Endodermal cell (in vitro differentiated cells): ENCODE measurements at regions not wholly inside any gene's neighbourhood (a gene's known extent, or its start where the extent isn't known, plus 50 kb on each side); places are given as distances from the start of the nearest gene placed in this dataset.

Experiments used
- DNase-seq: peaks from one replicate; pipeline ENCODE4 v3.0.0-alpha.2; 2017
- H3K27ac ChIP-seq: 2 replicates; pipeline ENCODE4 v1.5.1; 2013; ENCODE audit warnings: mild to moderate bottlenecking, low read depth, low read length, moderate library complexity
- H3K27me3 ChIP-seq: 2 replicates; pipeline ENCODE4 v1.6.1; 2013; ENCODE audit warnings: mild to moderate bottlenecking, low read length, moderate library complexity; ENCODE audit not compliant: insufficient read depth, control insufficient read depth, poor library complexity, severe bottlenecking
- H3K36me3 ChIP-seq: 2 replicates; pipeline ENCODE4 v1.7.0; 2013; ENCODE audit warnings: mild to moderate bottlenecking, low read length, moderate library complexity; ENCODE audit not compliant: control insufficient read depth, insufficient read depth
- H3K4me1 ChIP-seq: one replicate; pipeline ENCODE4 v1.7.0; 2013; ENCODE audit warnings: low read length; ENCODE audit not compliant: control insufficient read depth, insufficient read depth
- H3K4me3 ChIP-seq: 2 replicates; pipeline ENCODE4 v1.5.1; 2013; ENCODE audit warnings: mild to moderate bottlenecking, low read length, moderate library complexity
- H3K9ac ChIP-seq: 2 replicates; pipeline ENCODE4 v1.6.1; 2013; ENCODE audit warnings: mild to moderate bottlenecking, low read length, moderate library complexity; ENCODE audit not compliant: poor library complexity, severe bottlenecking; ENCODE audit errors: extremely low read depth
- H3K9me3 ChIP-seq: 2 replicates; pipeline ENCODE4 v1.6.1; 2013; ENCODE audit warnings: mild to moderate bottlenecking, low read length, moderate library complexity; ENCODE audit not compliant: control insufficient read depth
- H3K27ac Mint-ChIP-seq: 2 replicates; pipeline ENCODE4 v1.8.0; 2020; ENCODE audit warnings: mixed read lengths
- H3K27me3 Mint-ChIP-seq: 2 replicates; pipeline ENCODE4 v1.8.0; 2021; ENCODE audit warnings: mild to moderate bottlenecking, mixed read lengths; ENCODE audit not compliant: insufficient read depth
- H3K36me3 Mint-ChIP-seq: 2 replicates; pipeline ENCODE4 v1.8.0; 2020; ENCODE audit warnings: low read depth, mixed read lengths
- H3K4me1 Mint-ChIP-seq: 2 replicates; pipeline ENCODE4 v1.8.0; 2020; ENCODE audit warnings: mixed read lengths
- H3K4me3 Mint-ChIP-seq: 2 replicates; pipeline ENCODE4 v1.8.0; 2020; ENCODE audit warnings: mild to moderate bottlenecking, moderate library complexity, mixed read lengths
- H3K9me3 Mint-ChIP-seq: 2 replicates; pipeline ENCODE4 v1.8.0; 2020; ENCODE audit warnings: mild to moderate bottlenecking, mixed read lengths
- WGBS, 2 experiments: methylation state at CpG; one replicate each; pipeline versions ENCODE4 v1.1.5 to v1.1.7; 2013; ENCODE audit warnings: missing lambda C conversion rate in 2 of 2, mixed read lengths in 1 of 2; ENCODE audit not compliant: insufficient coverage in 1 of 2, insufficient read length in 1 of 2; 5-methylcytosine and 5-hydroxymethylcytosine counted together
- TF ChIP-seq, protein P1 (sequence below): fragments of 200-600 bp; sonication (generic); conservative IDR thresholded peaks from 2 replicates; pipeline ENCODE4 v1.5.0; 2021; ENCODE audit warnings: antibody characterized with exemption, mild to moderate bottlenecking

DNA sequence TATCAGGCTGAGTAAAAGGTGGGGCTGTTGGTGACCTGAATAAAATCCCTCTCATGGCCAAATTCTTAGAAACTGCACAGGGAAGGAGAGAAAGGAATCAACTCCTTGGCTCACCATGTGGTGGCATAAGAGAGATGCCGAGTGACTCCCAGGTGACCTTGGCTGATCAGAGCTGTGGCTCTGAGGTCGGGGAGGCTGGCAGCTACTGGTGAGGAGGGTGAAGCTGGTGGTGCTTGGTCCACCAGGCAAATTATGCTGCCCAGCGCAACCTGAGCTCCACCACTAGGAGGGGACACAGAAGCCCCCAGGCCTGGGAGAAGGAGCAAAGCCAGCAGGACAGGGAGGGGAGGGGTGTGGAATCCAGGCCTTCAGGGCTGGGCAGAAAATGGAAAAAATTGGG, 111.2 kb upstream of the IL12B start:
- Histone ChIP-seq H3K9me3 (no peaks in the 10 kb centered on the region), H3K9ac (no peak overlapping the region), H3K4me3 (no peak overlapping the region), H3K27me3 (no peaks in the 10 kb centered on the region), H3K27ac (no peak overlapping the region), H3K36me3 (no peaks in the 10 kb centered on the region), H3K4me1 (peaks cover 20% of the 10 kb centered on the region)
- TF ChIP-seq, protein P1, sequence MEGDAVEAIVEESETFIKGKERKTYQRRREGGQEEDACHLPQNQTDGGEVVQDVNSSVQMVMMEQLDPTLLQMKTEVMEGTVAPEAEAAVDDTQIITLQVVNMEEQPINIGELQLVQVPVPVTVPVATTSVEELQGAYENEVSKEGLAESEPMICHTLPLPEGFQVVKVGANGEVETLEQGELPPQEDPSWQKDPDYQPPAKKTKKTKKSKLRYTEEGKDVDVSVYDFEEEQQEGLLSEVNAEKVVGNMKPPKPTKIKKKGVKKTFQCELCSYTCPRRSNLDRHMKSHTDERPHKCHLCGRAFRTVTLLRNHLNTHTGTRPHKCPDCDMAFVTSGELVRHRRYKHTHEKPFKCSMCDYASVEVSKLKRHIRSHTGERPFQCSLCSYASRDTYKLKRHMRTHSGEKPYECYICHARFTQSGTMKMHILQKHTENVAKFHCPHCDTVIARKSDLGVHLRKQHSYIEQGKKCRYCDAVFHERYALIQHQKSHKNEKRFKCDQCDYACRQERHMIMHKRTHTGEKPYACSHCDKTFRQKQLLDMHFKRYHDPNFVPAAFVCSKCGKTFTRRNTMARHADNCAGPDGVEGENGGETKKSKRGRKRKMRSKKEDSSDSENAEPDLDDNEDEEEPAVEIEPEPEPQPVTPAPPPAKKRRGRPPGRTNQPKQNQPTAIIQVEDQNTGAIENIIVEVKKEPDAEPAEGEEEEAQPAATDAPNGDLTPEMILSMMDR: peak; percentile 69
- no peak overlapping the region for H3K4me3 Mint-ChIP-seq
- H3K4me1 Mint-ChIP-seq: peaks cover 28% of the 10 kb centered on the region
- H3K36me3 Mint-ChIP-seq: no peaks in the 10 kb centered on the region
- H3K9me3 Mint-ChIP-seq: no peaks in the 10 kb centered on the region
- WGBS, 2 experiments: 75 to 76% methylated on average over 3 of the region's 3 CpGs
- H3K27ac Mint-ChIP-seq: no peak overlapping the region
- peaks cover 7% of the 10 kb centered on the region for H3K27me3 Mint-ChIP-seq
- DNase-seq: peak; percentile 85

DNA sequence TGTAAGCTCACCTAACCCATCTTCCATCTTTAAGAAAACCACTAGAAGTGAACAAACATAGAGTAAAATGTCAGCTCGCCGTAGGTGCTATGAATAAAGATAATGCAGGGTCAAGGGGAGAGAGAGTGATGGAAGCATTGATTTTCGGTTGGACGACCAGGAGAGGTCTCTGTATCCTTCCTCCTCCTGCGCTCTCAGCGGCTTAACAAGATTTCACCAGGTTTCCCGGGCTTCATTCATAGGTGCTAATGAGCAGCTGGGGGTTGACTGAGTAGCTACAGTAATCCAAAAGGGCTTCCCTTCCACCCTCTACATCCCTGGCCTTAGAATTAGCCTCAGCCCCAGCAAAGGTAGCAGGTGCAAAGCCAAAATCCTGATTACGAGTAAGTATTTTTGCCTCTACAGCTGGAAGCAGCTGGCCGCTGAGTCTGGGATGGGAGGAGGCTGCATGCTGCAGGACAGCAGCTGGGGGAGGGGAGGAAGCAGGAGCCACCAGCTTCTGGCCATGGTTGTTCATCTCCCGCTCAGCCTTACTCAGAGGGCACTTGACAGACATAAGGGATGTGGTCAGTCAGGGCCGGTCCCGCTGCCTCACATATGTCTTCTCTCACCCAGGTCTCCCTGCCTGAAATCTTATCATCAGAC, 112.0 kb upstream of the IL12B start:
- Histone ChIP-seq H3K36me3 (no peaks in the 10 kb centered on the region), H3K4me1 (peaks cover 20% of the 10 kb centered on the region), H3K27ac (no peak overlapping the region), H3K4me3 (no peak overlapping the region), H3K9ac (no peak overlapping the region), H3K9me3 (no peaks in the 10 kb centered on the region), H3K27me3 (no peaks in the 10 kb centered on the region)
- Mint-ChIP-seq H3K27me3 (peaks cover 2% of the 10 kb centered on the region), H3K27ac (no peak overlapping the region), H3K4me1 (peaks cover 28% of the 10 kb centered on the region), H3K9me3 (no peaks in the 10 kb centered on the region), H3K4me3 (no peak overlapping the region), H3K36me3 (no peaks in the 10 kb centered on the region)
- 38 to 47% methylated on average over 8 to 12 of the region's 12 CpGs for WGBS, 2 experiments
- peak; percentile 82 for DNase-seq
- TF ChIP-seq, protein P1: peak; percentile 44

DNA sequence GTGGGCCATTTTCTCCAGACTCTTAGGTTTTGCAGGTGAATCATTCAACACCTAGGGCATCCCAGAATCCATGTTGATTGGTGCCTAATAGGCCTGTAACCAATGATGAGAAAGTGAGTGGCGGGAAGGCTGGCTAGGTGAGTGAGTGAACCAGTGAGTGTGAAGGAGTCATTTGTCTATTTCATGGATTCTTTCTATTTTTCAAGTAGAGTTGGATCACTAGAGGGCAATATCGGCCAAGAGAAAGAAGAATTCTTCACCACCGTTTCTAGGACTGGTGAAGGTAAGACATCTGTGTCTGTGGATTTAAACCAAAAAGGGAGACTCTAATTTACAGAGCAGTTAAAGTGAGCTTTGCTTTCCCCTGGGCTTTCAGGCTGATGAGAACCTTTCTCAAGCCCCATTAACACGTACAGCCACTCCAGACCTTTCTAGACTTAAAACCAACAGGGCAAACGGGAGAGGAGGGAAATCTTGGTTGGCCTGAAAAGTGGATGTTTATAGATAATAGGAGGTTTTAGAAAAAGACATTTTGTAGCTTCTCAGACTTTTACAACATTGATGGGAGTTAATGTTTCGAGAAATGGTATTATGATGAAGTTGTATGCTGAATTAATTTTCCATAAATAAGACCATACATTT, 114.3 kb upstream of the IL12B start:
- H3K27me3 Mint-ChIP-seq: no peaks in the 10 kb centered on the region
- Histone ChIP-seq H3K9me3 (no peaks in the 10 kb centered on the region), H3K27me3 (no peaks in the 10 kb centered on the region), H3K27ac (no peak overlapping the region), H3K4me1 (peaks cover 20% of the 10 kb centered on the region), H3K36me3 (no peaks in the 10 kb centered on the region), H3K4me3 (no peak overlapping the region), H3K9ac (no peak overlapping the region)
- TF ChIP-seq, protein P1: peak; percentile 73
- no peaks in the 10 kb centered on the region for H3K36me3 Mint-ChIP-seq
- no peak overlapping the region for H3K27ac Mint-ChIP-seq
- DNase-seq: peak; percentile 70
- H3K4me1 Mint-ChIP-seq: peaks cover 28% of the 10 kb centered on the region
- no peaks in the 10 kb centered on the region for H3K9me3 Mint-ChIP-seq
- no peak overlapping the region for H3K4me3 Mint-ChIP-seq
- WGBS, 2 experiments: 56% methylated on average over 4 to 5 of the region's 6 CpGs
